Progenitor cell of endocrine pancreas (in vitro differentiated cells): ENCODE measurements at regions not wholly inside any gene's neighbourhood (a gene's known extent, or its start where the extent isn't known, plus 50 kb on each side); places are given as distances from the start of the nearest gene placed in this dataset.

Source experiments
- DNase-seq: peaks from one replicate; pipeline ENCODE4 v3.0.0; 2021; ENCODE audit warnings: low spot score; ENCODE audit not compliant: unreplicated experiment
- H3K27ac Mint-ChIP-seq: 2 replicates; pipeline ENCODE4 v1.8.0; 2021; ENCODE audit warnings: mild to moderate bottlenecking, moderate library complexity, mixed read lengths
- H3K27me3 Mint-ChIP-seq: 2 replicates; pipeline ENCODE4 v1.8.0; 2021; ENCODE audit warnings: mixed read lengths
- H3K36me3 Mint-ChIP-seq: 2 replicates; pipeline ENCODE4 v1.8.0; 2022; ENCODE audit warnings: mixed read lengths; ENCODE audit not compliant: insufficient read depth
- H3K4me1 Mint-ChIP-seq: 2 replicates; pipeline ENCODE4 v1.8.0; 2021; ENCODE audit warnings: low read depth, mixed read lengths
- H3K4me3 Mint-ChIP-seq: 2 replicates; pipeline ENCODE4 v1.8.0; 2021; ENCODE audit warnings: low read depth, mild to moderate bottlenecking, moderate library complexity, mixed read lengths
- H3K9me3 Mint-ChIP-seq: 2 replicates; pipeline ENCODE4 v1.8.0; 2021; ENCODE audit warnings: low read depth, mixed read lengths
- TF ChIP-seq, protein P1 (sequence below): fragments of 200-600 bp; sonication (generic); IDR thresholded peaks from one replicate; pipeline ENCODE4 v1.5.0; 2021; ENCODE audit warnings: antibody characterized with exemption, mild to moderate bottlenecking; ENCODE audit not compliant: unreplicated experiment

GRCh38 chr1:168980180-168980579 lies 126.3 kb upstream of the ATP1B1 start:
- no peak for DNase-seq
- no peak overlapping the region for H3K4me3 Mint-ChIP-seq
- H3K27ac Mint-ChIP-seq = no peak overlapping the region
- TF ChIP-seq, protein P1, sequence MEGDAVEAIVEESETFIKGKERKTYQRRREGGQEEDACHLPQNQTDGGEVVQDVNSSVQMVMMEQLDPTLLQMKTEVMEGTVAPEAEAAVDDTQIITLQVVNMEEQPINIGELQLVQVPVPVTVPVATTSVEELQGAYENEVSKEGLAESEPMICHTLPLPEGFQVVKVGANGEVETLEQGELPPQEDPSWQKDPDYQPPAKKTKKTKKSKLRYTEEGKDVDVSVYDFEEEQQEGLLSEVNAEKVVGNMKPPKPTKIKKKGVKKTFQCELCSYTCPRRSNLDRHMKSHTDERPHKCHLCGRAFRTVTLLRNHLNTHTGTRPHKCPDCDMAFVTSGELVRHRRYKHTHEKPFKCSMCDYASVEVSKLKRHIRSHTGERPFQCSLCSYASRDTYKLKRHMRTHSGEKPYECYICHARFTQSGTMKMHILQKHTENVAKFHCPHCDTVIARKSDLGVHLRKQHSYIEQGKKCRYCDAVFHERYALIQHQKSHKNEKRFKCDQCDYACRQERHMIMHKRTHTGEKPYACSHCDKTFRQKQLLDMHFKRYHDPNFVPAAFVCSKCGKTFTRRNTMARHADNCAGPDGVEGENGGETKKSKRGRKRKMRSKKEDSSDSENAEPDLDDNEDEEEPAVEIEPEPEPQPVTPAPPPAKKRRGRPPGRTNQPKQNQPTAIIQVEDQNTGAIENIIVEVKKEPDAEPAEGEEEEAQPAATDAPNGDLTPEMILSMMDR = no peak
- no peaks in the 10 kb centered on the region for H3K27me3 Mint-ChIP-seq
- H3K36me3 Mint-ChIP-seq = no peaks in the 10 kb centered on the region
- no peaks in the 10 kb centered on the region for H3K4me1 Mint-ChIP-seq
- no peaks in the 10 kb centered on the region for H3K9me3 Mint-ChIP-seq

DNA sequence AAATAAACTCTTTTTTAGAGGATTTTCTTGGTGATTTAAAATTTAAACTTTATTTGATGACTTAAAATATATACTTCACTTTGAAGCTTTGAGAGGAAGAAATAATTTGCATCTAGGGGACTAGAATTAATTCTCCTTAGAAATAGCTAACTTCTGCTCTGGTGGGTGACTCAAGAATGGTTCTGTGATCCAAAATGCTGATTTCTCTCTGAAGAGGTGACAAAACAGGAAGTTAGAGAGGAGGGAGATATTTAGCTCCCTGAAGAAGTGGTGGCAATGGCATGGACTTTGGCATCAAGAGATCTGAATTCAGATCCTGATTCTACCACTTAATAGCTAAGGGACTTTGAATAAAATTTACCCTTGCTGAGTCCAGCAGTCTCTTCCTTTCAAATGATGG lies 125.8 kb upstream of the ATP1B1 start:
- no peaks in the 10 kb centered on the region for H3K36me3 Mint-ChIP-seq
- no peak overlapping the region for H3K27ac Mint-ChIP-seq
- DNase-seq = no peak
- H3K4me3 Mint-ChIP-seq = no peak overlapping the region
- TF ChIP-seq, protein P1 = no peak
- H3K4me1 Mint-ChIP-seq = no peaks in the 10 kb centered on the region
- H3K9me3 Mint-ChIP-seq = no peaks in the 10 kb centered on the region
- no peaks in the 10 kb centered on the region for H3K27me3 Mint-ChIP-seq

GRCh38 chr1:168982778-168983177 lies 123.7 kb upstream of the ATP1B1 start:
- Mint-ChIP-seq H3K36me3 (no peaks in the 10 kb centered on the region), H3K4me3 (no peak overlapping the region)
- TF ChIP-seq, protein P1 = no peak

DNA sequence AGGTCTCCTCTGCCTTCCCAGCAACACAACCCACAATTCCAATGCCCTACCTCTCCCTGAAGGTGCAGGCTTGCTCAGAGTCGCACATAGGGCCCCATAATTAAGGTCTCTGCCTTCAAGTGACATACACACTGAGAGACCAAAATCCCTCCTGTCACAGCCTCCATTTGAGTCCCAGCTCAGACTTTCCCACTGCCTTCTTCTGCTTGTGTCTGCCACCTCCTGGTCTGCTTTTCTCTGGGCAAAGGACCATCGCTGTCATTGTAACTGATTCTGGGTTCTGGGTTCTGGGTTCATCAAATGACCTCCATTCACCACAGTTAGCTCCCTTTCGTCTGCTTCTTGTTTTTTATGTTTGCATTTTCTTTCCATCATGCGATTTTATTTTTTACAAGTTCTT lies 119.2 kb upstream of the ATP1B1 start:
- Mint-ChIP-seq H3K27ac (no peak overlapping the region), H3K27me3 (no peaks in the 10 kb centered on the region), H3K4me3 (no peak overlapping the region), H3K4me1 (no peaks in the 10 kb centered on the region), H3K9me3 (no peaks in the 10 kb centered on the region), H3K36me3 (no peaks in the 10 kb centered on the region)
- TF ChIP-seq, protein P1 = no peak
- no peak for DNase-seq

More at GRCh38 chr1:168982778-168983177, 123.7 kb upstream of the ATP1B1 start:
- H3K9me3 Mint-ChIP-seq = no peaks in the 10 kb centered on the region
- no peak for DNase-seq
- H3K27ac Mint-ChIP-seq = no peak overlapping the region
- no peaks in the 10 kb centered on the region for H3K27me3 Mint-ChIP-seq
- H3K4me1 Mint-ChIP-seq = no peaks in the 10 kb centered on the region

DNA sequence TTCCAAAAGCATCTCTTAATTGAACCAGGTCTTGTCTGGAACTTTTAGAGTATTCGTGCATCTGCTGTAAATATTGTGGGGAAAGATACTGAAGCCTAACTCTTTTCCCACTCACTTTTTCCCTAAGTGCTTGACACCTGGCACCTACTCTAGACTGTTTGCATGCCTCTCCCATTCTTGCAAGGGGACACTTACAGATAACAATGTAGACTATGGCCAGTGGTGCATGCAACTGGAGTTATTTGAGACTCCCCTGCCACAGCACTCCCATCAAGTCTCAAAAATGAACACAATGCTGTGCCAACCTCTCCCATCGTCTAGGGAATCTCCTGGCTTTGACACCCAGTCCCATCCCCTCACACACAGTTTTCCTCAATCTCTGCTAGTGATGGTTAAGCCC lies 118.6 kb upstream of the ATP1B1 start:
- H3K27me3 Mint-ChIP-seq = no peaks in the 10 kb centered on the region
- H3K4me1 Mint-ChIP-seq = no peaks in the 10 kb centered on the region
- no peaks in the 10 kb centered on the region for H3K36me3 Mint-ChIP-seq
- TF ChIP-seq, protein P1 = no peak
- H3K9me3 Mint-ChIP-seq = no peaks in the 10 kb centered on the region
- H3K4me3 Mint-ChIP-seq = no peak overlapping the region
- no peak for DNase-seq
- no peak overlapping the region for H3K27ac Mint-ChIP-seq
